Right cardiac atrium (tissue), 5 donors: ENCODE measurements at regions not wholly inside any gene's neighbourhood (a gene's known extent, or its start where the extent isn't known, plus 50 kb on each side); places are given as distances from the start of the nearest gene placed in this dataset.
"Not testable (repeated sequence)": the region's sequence is repeated elsewhere in the genome, so short reads cannot be mapped to it uniquely, and the experiment has no call there.

Source experiments
- ATAC-seq, 2 donors: fragments of 200-7000 bp; cut with Tn5 transposase; one replicate each; pipeline versions ENCODE4 v1.8.0 to v1.9.1; 2020; ENCODE audit warnings: moderate library complexity in 2 of 2, mild to moderate bottlenecking in 1 of 2
- DNase-seq, 3 donors: peaks; one replicate each; pipeline ENCODE4 v3.0.0-alpha.2; 2020
- H3K27ac ChIP-seq: one replicate; pipeline ENCODE4 v1.5.1; 2013; ENCODE audit warnings: mild to moderate bottlenecking, low read length, control low read depth, moderate library complexity
- H3K27me3 ChIP-seq: one replicate; pipeline ENCODE4 v1.6.1; 2013; ENCODE audit not compliant: control insufficient read depth, insufficient read depth
- H3K4me1 ChIP-seq: one replicate; pipeline ENCODE4 v1.6.1; 2013; ENCODE audit warnings: low read length; ENCODE audit not compliant: control insufficient read depth, insufficient read depth
- H3K4me3 ChIP-seq: one replicate; pipeline ENCODE4 v1.5.1; 2013; ENCODE audit warnings: low read length, control low read depth
- H3K9me3 ChIP-seq: one replicate; pipeline ENCODE4 v1.6.1; 2013; ENCODE audit warnings: low read length; ENCODE audit not compliant: control insufficient read depth
- WGBS: extraction: QIAGEN DNeasy Blood & Tissue Kit; methylation state at CpG from one replicate; pipeline ENCODE4 v1.1.7; 2013; 5-methylcytosine and 5-hydroxymethylcytosine counted together
- intact Hi-C, 4 donors: fragments of 100-400 bp; cut with DNase I; formaldehyde crosslinking; loops; one replicate each; pipeline versions ENCODE4 v1.11.0 to v1.14.0; 2022 to 2023
- donor health status: healthy with polysubstance abuse.
- donor health status: DM: no; HTN: yes; CAD: no.
- donor health status: DM: no; HTN: no; CAD: no.
- donor health status: DM: no; HTN: yes; CAD: no; lungs with severe emphysema.
- donor health status: DM: yes; HTN: yes; CAD: no.

DNA sequence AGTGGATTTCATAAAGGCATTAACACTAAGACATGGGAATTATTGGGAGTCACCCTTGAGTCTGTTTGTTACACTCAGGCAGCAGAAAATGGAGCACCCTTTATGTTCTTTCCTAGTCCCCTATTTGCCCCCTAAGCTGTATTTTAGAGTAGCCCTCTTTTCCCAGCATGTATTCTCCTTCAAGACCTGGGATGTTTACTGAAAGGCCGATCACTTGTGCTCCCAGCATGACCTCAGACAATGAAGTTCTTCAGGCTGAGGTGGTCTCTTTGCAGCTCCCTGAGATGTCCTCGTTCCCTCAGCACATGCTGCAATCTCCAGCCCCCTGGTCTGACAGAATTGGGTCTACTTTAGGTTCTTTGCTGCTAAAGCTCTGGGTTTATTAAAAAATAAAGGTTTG lies 169.7 kb downstream of the YTHDC2 start:
- ATAC-seq (no peak), DNase-seq (no peak)
- intact Hi-C loops: no loop called here
- Histone ChIP-seq H3K4me3 (no peak overlapping the region), H3K9me3 (no peaks in the 10 kb centered on the region), H3K4me1 (no peaks in the 10 kb centered on the region), H3K27me3 (no peaks in the 10 kb centered on the region), H3K27ac (no peak overlapping the region)
- 83% methylated on average over 2 of the region's 2 CpGs for WGBS

DNA sequence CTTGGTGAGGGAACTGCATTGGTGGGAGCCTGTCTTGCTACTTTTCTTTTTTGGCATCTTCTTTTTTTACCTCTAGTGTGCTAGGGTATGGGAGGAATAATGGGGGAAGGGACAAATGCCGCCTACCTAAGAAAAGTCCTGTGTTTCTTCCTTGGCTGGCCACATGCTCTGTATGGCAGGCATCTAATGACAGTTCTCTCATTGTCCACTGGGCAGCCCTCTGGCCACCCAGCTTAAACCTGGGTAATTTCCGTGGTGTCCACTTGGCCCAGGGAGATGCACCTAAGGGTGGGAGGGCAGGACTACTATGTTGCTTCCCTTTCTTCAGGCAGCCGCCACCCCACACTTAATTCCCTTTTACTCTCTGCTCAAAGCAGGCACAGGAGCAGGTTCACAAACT lies 173.1 kb downstream of the YTHDC2 start:
- WGBS: 94% methylated on average over 3 of the region's 3 CpGs
- intact Hi-C loops: no loop called here
- H3K27me3 ChIP-seq: no peaks in the 10 kb centered on the region

DNA sequence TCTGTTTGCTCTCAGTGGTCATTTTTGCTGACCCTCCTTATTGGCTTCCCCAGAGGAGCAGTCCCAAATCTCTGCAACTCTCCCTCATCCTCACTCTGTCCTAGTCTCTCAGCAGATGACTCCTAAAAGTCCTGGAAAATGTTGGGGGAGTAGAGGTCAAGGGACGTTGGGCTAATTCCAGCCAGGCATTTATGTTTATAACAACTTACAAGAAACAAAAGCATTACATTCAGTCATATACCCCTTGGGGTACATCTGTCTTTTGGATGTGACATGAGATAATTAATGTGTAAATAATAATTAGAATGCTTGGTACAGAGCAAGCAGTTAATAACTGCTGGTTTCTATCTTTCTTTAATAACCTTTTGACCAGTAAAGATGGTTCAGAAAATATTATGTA lies 176.2 kb downstream of the YTHDC2 start:
- H3K4me1 ChIP-seq: peaks cover 4% of the 10 kb centered on the region
- H3K9me3 ChIP-seq: no peaks in the 10 kb centered on the region
- no peak overlapping the region for H3K4me3 ChIP-seq
- H3K27me3 ChIP-seq: no peaks in the 10 kb centered on the region
- DNase-seq (no peak), ATAC-seq (no peak)
- H3K27ac ChIP-seq: no peak overlapping the region
- intact Hi-C loops: no loop called here
- 52% methylated on average over 1 of the region's 1 CpG for WGBS

More for the DNA sequence above, 173.1 kb downstream of the YTHDC2 start:
- ATAC-seq: no peak
- H3K4me1 ChIP-seq: no peaks in the 10 kb centered on the region
- no peaks in the 10 kb centered on the region for H3K9me3 ChIP-seq
- no peak overlapping the region for H3K4me3 ChIP-seq
- no peak for DNase-seq
- no peak overlapping the region for H3K27ac ChIP-seq

DNA sequence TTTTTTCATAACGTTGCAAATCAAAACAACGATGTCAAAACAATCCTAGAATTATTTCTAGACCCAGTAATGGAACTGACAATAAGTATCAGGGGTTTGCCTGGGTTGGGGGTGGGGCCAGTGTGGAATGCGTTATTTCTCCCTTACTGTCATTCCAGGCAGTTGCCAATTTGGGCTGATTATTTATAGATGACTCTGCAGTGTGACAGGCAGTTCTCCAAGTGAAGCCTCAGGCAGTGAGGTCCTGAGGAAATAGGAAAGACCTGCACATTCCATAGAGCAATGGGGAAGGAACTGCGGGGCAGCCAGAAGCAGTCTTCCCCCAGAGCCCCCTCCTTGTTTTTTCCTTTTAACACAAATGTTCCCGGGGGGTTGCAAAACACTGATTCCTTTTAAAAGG lies 179.0 kb downstream of the YTHDC2 start:
- intact Hi-C loops: no loop called here
- no peaks in the 10 kb centered on the region for H3K9me3 ChIP-seq
- no peaks in the 10 kb centered on the region for H3K27me3 ChIP-seq
- H3K4me1 ChIP-seq: peaks cover 4% of the 10 kb centered on the region
- peak; percentile 62 to 77 for ATAC-seq
- 3% methylated on average over 5 of the region's 5 CpGs for WGBS
- H3K4me3 ChIP-seq: no peak overlapping the region
- peak in 2 of 3 donors; percentile 19 to 48 for DNase-seq
- H3K27ac ChIP-seq: no peak overlapping the region

DNA sequence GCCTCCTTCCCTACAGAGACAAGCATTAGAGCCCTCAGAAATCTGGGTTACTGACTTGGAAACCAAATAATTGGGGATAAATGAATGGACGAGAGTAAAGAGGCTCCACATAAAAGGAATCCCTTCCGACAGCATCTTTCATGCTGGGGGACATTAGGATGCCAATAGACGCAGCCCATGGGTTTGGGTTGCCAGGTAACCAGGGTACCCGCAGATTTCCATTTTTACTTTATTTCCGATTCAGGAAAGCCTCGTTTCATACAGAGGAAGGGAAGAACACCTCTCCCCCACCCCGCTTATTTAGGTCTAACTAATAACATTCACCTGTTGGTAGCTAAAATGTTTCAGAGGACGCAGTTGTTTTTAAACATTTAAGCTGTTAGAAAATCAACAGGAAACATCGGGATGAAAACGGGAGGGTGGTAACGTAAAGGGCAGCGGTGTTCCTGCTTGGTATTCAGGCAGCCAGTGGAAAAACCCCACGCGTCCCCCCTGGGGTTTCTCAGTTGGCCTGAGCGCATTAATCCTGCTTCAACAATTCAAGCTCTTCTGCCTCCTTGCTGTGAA lies 179.5 kb downstream of the YTHDC2 start:
- DNase-seq (peak in 2 of 3 donors; percentile 19 to 58), ATAC-seq (peak in 1 of 2 donors; percentile 56)
- intact Hi-C loops: no loop called here
- Histone ChIP-seq H3K4me1 (peaks cover 4% of the 10 kb centered on the region), H3K27me3 (no peaks in the 10 kb centered on the region), H3K9me3 (no peaks in the 10 kb centered on the region), H3K27ac (no peak overlapping the region), H3K4me3 (no peak overlapping the region)
- WGBS: 18% methylated on average over 15 of the region's 15 CpGs

DNA sequence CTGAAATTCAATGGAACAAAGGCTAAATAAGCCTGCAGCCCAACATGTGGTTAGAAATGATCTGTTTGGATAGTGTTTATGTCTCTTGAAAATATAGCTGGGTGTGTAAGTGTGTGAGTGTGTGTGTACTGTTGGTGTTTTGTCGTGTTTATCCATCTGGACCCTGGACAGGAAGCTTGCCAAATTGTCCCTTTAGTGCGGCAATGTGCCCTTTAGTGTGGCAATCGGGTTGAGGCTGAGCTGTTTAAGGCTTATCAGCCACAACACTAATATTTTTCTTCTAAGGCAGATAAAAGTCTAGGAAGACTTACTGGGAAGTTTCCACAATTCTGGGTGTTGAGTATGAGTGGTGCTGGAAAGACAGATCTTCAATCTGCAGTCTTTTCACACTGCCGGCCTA lies 180.2 kb downstream of the YTHDC2 start:
- Histone ChIP-seq H3K27ac (no peak overlapping the region), H3K9me3 (no peaks in the 10 kb centered on the region), H3K4me3 (no peak overlapping the region), H3K4me1 (peaks cover 4% of the 10 kb centered on the region), H3K27me3 (no peaks in the 10 kb centered on the region)
- no peak for DNase-seq
- 11% methylated on average over 4 of the region's 4 CpGs for WGBS
- intact Hi-C loops: no loop called here
- peak; percentile 29 to 64 for ATAC-seq

DNA sequence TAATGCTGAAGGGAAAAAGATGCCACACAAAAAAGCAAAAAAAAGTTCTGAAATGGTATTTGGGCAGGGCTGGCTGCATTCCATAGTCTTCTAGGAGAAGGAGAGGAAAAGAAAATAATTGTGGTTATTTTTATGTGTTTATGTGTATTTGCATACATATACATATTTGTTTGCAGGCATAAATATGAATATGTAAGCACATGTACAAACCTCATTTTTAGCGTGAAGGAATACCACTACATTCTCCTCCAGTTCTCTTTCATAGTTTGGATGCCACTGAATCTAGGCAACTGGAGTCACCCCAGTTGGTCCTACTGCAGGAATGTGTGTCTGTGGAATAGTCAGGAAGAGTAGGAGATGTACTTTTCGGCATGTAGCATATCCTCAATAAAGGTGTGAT lies 181.1 kb downstream of the YTHDC2 start:
- 79% methylated on average over 2 of the region's 2 CpGs for WGBS
- no peak for ATAC-seq
- Histone ChIP-seq H3K4me3 (no peak overlapping the region), H3K4me1 (peaks cover 4% of the 10 kb centered on the region), H3K27ac (no peak overlapping the region), H3K9me3 (no peaks in the 10 kb centered on the region), H3K27me3 (no peaks in the 10 kb centered on the region)
- DNase-seq: no peak
- intact Hi-C loops: no loop called here

DNA sequence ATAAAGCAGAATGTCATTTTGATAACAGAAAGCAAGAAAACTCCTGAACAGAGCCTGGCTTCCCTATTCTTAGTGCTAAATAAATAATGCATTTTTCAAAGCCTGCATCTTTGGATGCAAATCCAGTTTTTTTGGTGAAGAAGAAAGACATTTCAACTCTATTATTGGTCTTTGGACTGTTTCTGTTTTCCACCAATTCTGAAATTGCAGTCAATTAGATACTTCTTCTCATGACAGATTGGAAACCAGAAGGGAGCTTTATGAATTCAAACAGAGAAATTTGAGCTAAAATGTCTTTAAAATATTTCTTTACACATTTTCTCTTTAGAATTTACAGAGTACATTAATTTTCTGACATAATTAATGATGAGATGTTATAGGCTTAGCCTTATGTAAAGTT lies 189.8 kb downstream of the YTHDC2 start:
- DNase-seq: no peak
- H3K4me3 ChIP-seq: no peak overlapping the region
- ATAC-seq: no peak
- intact Hi-C loops: no loop called here
- H3K9me3 ChIP-seq: no peaks in the 10 kb centered on the region
- H3K27me3 ChIP-seq: no peaks in the 10 kb centered on the region
- H3K4me1 ChIP-seq: no peaks in the 10 kb centered on the region
- no peak overlapping the region for H3K27ac ChIP-seq

DNA sequence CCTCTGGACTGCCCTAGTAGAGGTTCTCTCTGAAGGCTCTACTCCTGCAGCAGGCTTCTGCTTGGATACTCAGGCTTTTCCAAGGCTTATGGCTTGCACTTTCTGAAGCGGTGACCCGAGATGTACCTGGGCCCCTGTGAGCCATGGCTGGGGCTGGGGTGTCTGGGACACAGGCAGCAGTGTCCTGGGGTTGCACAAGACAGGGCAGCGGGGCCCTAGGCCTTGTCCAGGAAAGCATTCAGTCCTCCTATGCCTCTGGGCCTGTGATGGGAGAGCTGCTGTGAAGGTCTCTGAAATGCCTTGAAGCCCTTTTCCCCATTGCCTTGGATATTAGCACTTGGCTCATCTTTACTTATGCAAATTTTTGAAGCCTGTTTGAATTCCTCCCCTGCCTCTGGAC lies 192.2 kb downstream of the YTHDC2 start:
- Histone ChIP-seq H3K27ac (no peak overlapping the region), H3K9me3 (no peaks in the 10 kb centered on the region), H3K27me3 (no peaks in the 10 kb centered on the region), H3K4me1 (no peaks in the 10 kb centered on the region), H3K4me3 (no peak overlapping the region)
- ATAC-seq (no peak), DNase-seq (no peak)
- WGBS: 84% methylated on average over 3 of the region's 3 CpGs
- intact Hi-C loops: no loop called here

DNA sequence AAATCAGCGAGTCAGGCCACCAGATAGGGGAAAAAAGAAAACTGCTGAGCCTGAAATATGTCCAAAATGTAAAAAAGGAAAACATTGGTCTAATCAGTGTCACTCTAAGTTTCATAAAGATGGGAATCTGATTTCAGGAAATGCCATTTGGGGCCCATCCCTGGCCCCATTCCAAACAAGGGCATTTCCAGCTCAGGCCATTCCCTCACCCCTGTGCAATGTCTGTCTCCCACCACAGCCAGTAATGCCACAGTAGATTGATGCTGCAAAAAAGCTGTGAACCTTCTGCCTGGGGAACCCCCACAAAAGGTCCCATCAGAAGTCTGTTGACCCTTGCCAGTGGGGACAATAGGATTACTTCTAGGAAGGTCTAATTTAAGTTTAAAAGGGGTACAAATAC lies 199.6 kb downstream of the YTHDC2 start:
- ATAC-seq (no peak), DNase-seq (no peak)
- Histone ChIP-seq H3K27ac (no peak overlapping the region), H3K4me3 (no peak overlapping the region), H3K4me1 (no peaks in the 10 kb centered on the region), H3K27me3 (no peaks in the 10 kb centered on the region), H3K9me3 (no peaks in the 10 kb centered on the region)
- WGBS: 54% methylated on average over 1 of the region's 1 CpG
- intact Hi-C loops: no loop called here

DNA sequence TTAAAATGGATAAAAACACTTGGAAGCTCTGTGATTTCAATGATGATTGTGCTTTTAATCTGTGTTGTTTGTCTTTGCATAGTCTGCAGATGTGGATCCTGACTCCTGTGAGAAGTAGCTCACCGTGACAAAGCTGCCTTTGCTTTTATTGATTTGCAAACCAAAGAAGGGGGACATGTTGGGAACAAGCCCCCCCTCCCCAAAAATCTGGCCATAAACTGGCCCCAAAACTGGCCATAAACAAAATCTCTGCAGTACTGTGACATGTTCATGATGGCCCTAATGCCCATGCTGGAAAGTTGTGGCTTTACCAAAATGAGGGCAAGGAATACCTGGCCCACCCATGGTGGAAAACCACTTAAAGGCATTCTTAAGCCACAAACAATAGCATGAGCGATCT lies 202.4 kb downstream of the YTHDC2 start:
- H3K4me3 ChIP-seq, intact Hi-C loops, H3K27me3 ChIP-seq, H3K9me3 ChIP-seq, H3K4me1 ChIP-seq, ATAC-seq, DNase-seq, H3K27ac ChIP-seq: not testable (repeated sequence)
- WGBS: 84% methylated on average over 2 of the region's 2 CpGs

DNA sequence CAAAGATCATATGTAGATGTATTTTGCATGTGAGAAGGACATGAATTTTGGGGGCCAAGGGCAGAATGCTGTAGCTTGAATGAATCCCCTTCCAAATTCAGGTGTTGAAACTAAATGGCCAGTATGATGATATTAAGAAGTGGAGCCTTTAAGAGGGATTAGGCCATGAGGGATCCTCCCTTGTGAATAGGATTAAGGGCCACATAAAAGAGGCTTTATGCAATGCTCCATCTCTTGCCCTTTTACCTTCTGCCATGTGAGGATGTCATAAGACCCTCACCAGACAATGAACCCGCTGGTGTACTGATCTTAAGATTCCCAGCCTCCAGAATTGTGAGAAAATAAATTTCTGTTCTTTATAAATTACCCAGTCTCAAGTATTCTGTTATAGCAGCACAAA lies 206.1 kb downstream of the YTHDC2 start:
- Histone ChIP-seq H3K27me3 (no peaks in the 10 kb centered on the region), H3K4me1 (no peaks in the 10 kb centered on the region), H3K27ac (no peak overlapping the region), H3K9me3 (no peaks in the 10 kb centered on the region), H3K4me3 (no peak overlapping the region)
- intact Hi-C loops: no loop called here
- DNase-seq (no peak), ATAC-seq (no peak)
- 77% methylated on average over 1 of the region's 1 CpG for WGBS
